Vagina (tissue), 2 donors: ENCODE measurements at regions not wholly inside any gene's neighbourhood (a gene's known extent, or its start where the extent isn't known, plus 50 kb on each side); places are given as distances from the start of the nearest gene placed in this dataset.

Source experiments
- DNase-seq, 2 donors: peaks; one replicate each; pipeline ENCODE4 v3.0.0-alpha.2; 2017; ENCODE audit errors: extremely low spot score in 2 of 2
- H3K27ac ChIP-seq: fragments of 200-600 bp; sonication (generic); one replicate; pipeline ENCODE4 v1.5.1; 2019
- H3K27me3 ChIP-seq: fragments of 200-600 bp; sonication (generic); one replicate; pipeline ENCODE4 v1.5.1; 2019
- H3K36me3 ChIP-seq, 2 donors: fragments of 200-600 bp; sonication (generic); one replicate each; pipeline ENCODE4 v1.5.1; 2017 to 2019
- H3K4me1 ChIP-seq: fragments of 200-600 bp; sonication (generic); one replicate; pipeline ENCODE4 v1.5.1; 2019
- H3K4me3 ChIP-seq, 2 donors: fragments of 200-600 bp; sonication (generic); 1 replicate in 1 of 2; 2 replicates in 1 of 2; pipeline ENCODE4 v1.5.1; 2016 to 2019
- H3K9me3 ChIP-seq: fragments of 200-600 bp; sonication (generic); one replicate; pipeline ENCODE4 v1.5.1; 2019
- POLR2A ChIP-seq, 2 donors: fragments of 450-650 bp; IDR thresholded peaks; one replicate each; pipeline ENCODE4 v1.6.1; 2017; ENCODE audit warnings: antibody characterized with exemption in 2 of 2, mild to moderate bottlenecking in 2 of 2, moderate library complexity in 2 of 2
- POLR2AphosphoS5 ChIP-seq, 2 donors: sonication (generic); formaldehyde crosslinking; IDR thresholded peaks; one replicate each; pipeline ENCODE4 v1.9.0; 2017; ENCODE audit warnings: antibody characterized with exemption in 2 of 2, mild to moderate bottlenecking in 2 of 2, low read depth in 1 of 2; ENCODE audit not compliant: insufficient read depth in 1 of 2
- intact Hi-C: fragments of 100-400 bp; cut with DNase I; formaldehyde crosslinking; loops from one replicate; pipeline ENCODE4 v1.15.1; 2023
- TF ChIP-seq, protein P1 (sequence below), 3 experiments: fragments of 450-650 bp in 2 of 3; fragments of 200-600 bp in 1 of 3; sonication (generic) in 1 of 3; IDR thresholded peaks; one replicate each; pipeline ENCODE4 v1.5.1; 2017 to 2019; ENCODE audit warnings: antibody characterized with exemption in 3 of 3, mild to moderate bottlenecking in 2 of 3, moderate library complexity in 2 of 3

DNA sequence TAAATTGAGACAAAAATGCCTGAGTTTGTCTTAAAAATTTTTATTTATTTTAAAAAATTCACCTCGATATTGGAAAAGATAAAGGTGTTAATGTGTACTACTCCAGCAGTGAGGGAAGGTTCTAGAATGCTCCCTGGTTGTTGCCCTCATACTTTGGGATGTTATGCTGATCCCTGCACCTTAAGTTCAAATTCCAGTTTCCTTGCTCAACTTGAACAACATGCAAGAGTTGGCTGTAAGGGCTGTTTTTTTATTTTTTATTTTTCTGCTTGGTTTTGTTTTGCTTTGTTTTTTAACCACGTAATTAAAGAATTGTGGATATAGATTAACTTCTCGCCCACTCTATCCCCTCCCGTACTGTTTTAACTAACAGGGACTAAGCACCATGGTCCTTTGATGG is 158.7 kb upstream of the CITED2 start:
- no peak for DNase-seq
- intact Hi-C loops = loop anchor here (10.0 kb wide), 1 partner anchor 158 kb away; the partner anchor contains the start of gene CITED2
- Histone ChIP-seq H3K36me3 (no peaks in the 10 kb centered on the region), H3K27ac (peak overlapping the region; percentile 31), H3K4me1 (peaks cover 16% of the 10 kb centered on the region), H3K4me3 (no peak overlapping the region), H3K9me3 (no peaks in the 10 kb centered on the region), H3K27me3 (no peaks in the 10 kb centered on the region)
- no peak for TF ChIP-seq POLR2A (IDR thresholded peaks at IDR 0.05)
- TF ChIP-seq, protein P1, sequence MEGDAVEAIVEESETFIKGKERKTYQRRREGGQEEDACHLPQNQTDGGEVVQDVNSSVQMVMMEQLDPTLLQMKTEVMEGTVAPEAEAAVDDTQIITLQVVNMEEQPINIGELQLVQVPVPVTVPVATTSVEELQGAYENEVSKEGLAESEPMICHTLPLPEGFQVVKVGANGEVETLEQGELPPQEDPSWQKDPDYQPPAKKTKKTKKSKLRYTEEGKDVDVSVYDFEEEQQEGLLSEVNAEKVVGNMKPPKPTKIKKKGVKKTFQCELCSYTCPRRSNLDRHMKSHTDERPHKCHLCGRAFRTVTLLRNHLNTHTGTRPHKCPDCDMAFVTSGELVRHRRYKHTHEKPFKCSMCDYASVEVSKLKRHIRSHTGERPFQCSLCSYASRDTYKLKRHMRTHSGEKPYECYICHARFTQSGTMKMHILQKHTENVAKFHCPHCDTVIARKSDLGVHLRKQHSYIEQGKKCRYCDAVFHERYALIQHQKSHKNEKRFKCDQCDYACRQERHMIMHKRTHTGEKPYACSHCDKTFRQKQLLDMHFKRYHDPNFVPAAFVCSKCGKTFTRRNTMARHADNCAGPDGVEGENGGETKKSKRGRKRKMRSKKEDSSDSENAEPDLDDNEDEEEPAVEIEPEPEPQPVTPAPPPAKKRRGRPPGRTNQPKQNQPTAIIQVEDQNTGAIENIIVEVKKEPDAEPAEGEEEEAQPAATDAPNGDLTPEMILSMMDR (IDR thresholded peaks at IDR 0.05) = no peak
- no peak for TF ChIP-seq POLR2AphosphoS5 (IDR thresholded peaks at IDR 0.05; ENCODE audit: insufficient read depth in 1 of 2, low read depth in 1 of 2)

DNA sequence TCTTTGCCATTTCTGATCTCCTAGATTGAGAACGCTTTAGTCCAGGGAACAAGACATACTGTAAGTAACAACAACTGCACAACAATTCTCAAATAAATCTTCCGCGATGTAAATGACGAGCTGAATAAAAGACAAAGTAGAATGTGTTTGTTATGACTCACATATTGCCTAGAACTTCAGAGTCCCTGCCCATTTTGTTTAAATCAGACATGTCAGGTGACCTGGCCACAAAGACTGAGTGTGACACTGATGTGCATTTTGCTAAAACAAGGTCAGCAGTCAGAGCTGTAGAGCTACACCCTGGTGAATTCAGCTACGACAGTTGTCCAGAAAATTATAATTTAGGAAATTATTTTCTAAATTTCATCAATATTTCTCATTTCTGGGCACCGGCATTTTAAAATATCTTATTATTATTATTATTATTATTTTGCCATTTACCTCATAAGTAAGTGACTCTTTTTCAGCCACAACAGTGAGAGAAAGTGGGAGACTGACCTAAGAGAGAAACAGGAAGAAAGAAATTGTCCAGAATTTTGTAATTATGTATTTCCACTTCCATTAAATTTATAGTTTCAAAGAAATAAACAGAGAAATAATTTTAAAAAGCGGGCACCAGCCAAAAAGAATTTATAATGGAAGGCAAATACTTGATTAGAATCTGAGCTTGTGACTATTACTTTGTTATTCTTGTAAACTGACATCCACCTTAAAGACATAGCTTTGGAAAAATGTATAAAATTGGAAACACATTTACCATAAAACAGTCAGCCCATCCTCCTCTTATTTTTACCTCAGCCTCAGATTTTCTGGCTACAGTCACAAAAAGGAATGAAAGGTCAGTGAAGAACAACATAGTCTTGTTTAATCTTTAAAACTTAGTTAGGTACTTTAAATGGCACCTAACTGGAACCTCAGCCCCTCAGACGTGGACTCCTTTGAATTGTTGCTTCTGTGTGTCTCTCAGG is 157.0 kb upstream of the CITED2 start:
- H3K36me3 ChIP-seq = no peaks in the 10 kb centered on the region
- peaks cover 16% of the 10 kb centered on the region for H3K4me1 ChIP-seq
- peak overlapping the region; percentile 51 for H3K27ac ChIP-seq
- TF ChIP-seq POLR2A (IDR thresholded peaks at IDR 0.05) = no peak
- peak in 1 of 2 donors; percentile 67 for TF ChIP-seq POLR2AphosphoS5 (IDR thresholded peaks at IDR 0.05; ENCODE audit: insufficient read depth in 1 of 2, low read depth in 1 of 2)
- H3K4me3 ChIP-seq = no peak overlapping the region
- DNase-seq = no peak
- H3K27me3 ChIP-seq = no peaks in the 10 kb centered on the region
- H3K9me3 ChIP-seq = no peaks in the 10 kb centered on the region
- intact Hi-C loops = loop anchor here (10.0 kb wide), 1 partner anchor 157 kb away; the partner anchor contains the start of gene CITED2

GRCh38 chr6:139530561-139530960 is 156.1 kb upstream of the CITED2 start:
- Histone ChIP-seq H3K27ac (no peak overlapping the region), H3K4me1 (peaks cover 16% of the 10 kb centered on the region), H3K4me3 (no peak overlapping the region), H3K36me3 (no peaks in the 10 kb centered on the region), H3K9me3 (no peaks in the 10 kb centered on the region), H3K27me3 (no peaks in the 10 kb centered on the region)
- TF ChIP-seq, protein P1 (IDR thresholded peaks at IDR 0.05) = no peak
- no peak for TF ChIP-seq POLR2AphosphoS5 (IDR thresholded peaks at IDR 0.05; ENCODE audit: insufficient read depth in 1 of 2, low read depth in 1 of 2)
- TF ChIP-seq POLR2A (IDR thresholded peaks at IDR 0.05) = no peak
- intact Hi-C loops = loop anchor here (10.0 kb wide), 1 partner anchor 156 kb away; the partner anchor contains the start of gene CITED2
- no peak for DNase-seq

DNA sequence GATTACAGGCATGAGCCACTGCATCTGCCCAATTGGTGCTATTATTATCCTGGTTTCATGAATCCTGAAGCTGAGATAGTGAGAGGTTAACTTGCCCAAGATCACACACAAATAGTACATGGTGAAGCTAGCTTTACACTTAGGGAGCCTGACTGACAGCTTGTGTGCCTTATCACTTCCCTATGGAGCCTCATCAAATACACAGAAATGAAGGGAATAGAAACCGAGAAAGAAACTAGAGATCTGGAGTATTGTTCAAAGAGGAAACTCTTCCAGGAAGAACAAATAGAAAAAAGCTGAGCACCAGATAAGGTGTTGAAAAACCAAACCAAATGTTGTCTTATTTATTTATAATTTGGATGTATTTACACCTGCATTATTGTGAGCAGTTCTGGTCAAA is 155.0 kb upstream of the CITED2 start:
- Histone ChIP-seq H3K4me1 (peaks cover 15% of the 10 kb centered on the region), H3K36me3 (no peaks in the 10 kb centered on the region), H3K4me3 (no peak overlapping the region), H3K27me3 (no peaks in the 10 kb centered on the region), H3K9me3 (no peaks in the 10 kb centered on the region), H3K27ac (no peak overlapping the region)
- intact Hi-C loops = no loop called here
- no peak for TF ChIP-seq POLR2AphosphoS5 (IDR thresholded peaks at IDR 0.05; ENCODE audit: insufficient read depth in 1 of 2, low read depth in 1 of 2)
- no peak for DNase-seq

DNA sequence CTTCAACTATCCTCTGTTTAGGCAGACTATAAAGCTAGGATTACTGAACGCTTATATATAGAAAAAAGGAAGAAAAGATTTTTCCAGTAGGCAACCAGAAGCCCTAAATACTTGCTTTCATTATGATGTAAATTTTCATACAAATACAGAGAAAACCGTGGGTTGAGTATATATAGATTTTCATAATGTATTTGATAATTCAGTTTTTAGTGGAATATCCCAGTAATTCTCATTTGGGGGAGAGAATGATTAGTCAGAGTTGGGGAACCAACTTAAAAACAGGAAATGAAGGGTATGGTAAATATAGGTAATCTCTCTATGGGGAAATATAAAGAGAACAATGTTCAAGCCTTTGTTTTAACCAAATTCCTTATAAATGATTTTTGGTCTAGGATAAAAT is 154.0 kb upstream of the CITED2 start:
- H3K4me1 ChIP-seq = peaks cover 8% of the 10 kb centered on the region
- no peak for TF ChIP-seq POLR2AphosphoS5 (IDR thresholded peaks at IDR 0.05; ENCODE audit: insufficient read depth in 1 of 2, low read depth in 1 of 2)
- TF ChIP-seq POLR2A (IDR thresholded peaks at IDR 0.05) = no peak
- TF ChIP-seq, protein P1 (IDR thresholded peaks at IDR 0.05) = no peak
- no peaks in the 10 kb centered on the region for H3K9me3 ChIP-seq
- intact Hi-C loops = no loop called here
- H3K27ac ChIP-seq = no peak overlapping the region
- no peaks in the 10 kb centered on the region for H3K36me3 ChIP-seq
- H3K27me3 ChIP-seq = no peaks in the 10 kb centered on the region
- no peak for DNase-seq
- H3K4me3 ChIP-seq = no peak overlapping the region

DNA sequence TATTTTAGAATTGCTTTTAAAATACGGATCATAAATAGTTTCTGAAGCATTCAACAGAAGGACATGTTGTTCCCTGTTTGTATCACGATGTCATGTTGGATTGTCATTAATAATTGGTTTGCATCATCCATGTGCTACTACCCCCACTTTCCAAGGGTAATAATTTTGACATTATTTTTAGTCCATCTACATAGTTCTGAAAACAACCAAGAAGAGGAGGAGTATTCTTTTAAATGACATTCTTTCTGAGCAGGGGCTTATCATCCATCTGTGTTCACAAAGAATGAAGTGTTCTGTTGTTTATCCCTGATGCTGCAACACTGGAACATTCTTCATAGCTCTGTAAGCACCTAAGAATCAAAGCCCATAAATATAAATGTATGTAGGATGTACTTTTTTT is 151.0 kb upstream of the CITED2 start:
- peak overlapping the region; percentile 46 for H3K27ac ChIP-seq
- no peaks in the 10 kb centered on the region for H3K36me3 ChIP-seq
- no peaks in the 10 kb centered on the region for H3K9me3 ChIP-seq
- no peaks in the 10 kb centered on the region for H3K27me3 ChIP-seq
- DNase-seq = no peak
- peaks cover 9% of the 10 kb centered on the region for H3K4me1 ChIP-seq
- TF ChIP-seq POLR2AphosphoS5 (IDR thresholded peaks at IDR 0.05; ENCODE audit: insufficient read depth in 1 of 2, low read depth in 1 of 2) = peak; percentile 37 to 73
- TF ChIP-seq, protein P1 (IDR thresholded peaks at IDR 0.05) = no peak
- no peak overlapping the region for H3K4me3 ChIP-seq
- intact Hi-C loops = no loop called here
